Naive thymus-derived CD4-positive, alpha-beta T cell (primary cell): ENCODE measurements at regions not wholly inside any gene's neighbourhood (a gene's known extent, or its start where the extent isn't known, plus 50 kb on each side); places are given as distances from the start of the nearest gene placed in this dataset.
"Not testable (repeated sequence)": the region's sequence is repeated elsewhere in the genome, so short reads cannot be mapped to it uniquely, and the experiment has no call there.

ENCODE experiments used
- ATAC-seq: fragments of 150-1000 bp; cut with Tn5 transposase; 2 replicates; pipeline ENCODE4 v1.10.0; 2021; ENCODE audit warnings: mild to moderate bottlenecking, moderate library complexity
- CTCF ChIA-PET: fragments of 350-600 bp; sonication (Branson Sonifier 250); formaldehyde crosslinking; loops from one replicate; lab custom pipeline; 2021; ENCODE audit warnings: antibody characterized with exemption; lab: Charles Lee
- POLR2A ChIA-PET: fragments of 350-600 bp; sonication (Branson Sonifier 250); formaldehyde crosslinking; loops from one replicate; lab custom pipeline; 2021; ENCODE audit warnings: antibody characterized with exemption, inconsistent platforms; lab: Charles Lee
- DNase-seq, 9 donors: peaks; one replicate each; pipeline versions ENCODE4 v3.0.0 to v3.0.0-alpha.2; 2020 to 2022; ENCODE audit warnings: mixed read lengths in 1 of 9
- H3K27ac ChIP-seq: one replicate; pipeline ENCODE4 v1.7.0; 2013; ENCODE audit warnings: mild to moderate bottlenecking, low read depth, low read length, moderate library complexity
- H3K27me3 ChIP-seq, 2 donors: one replicate each; pipeline ENCODE4 v1.7.0; 2013; ENCODE audit warnings: low read length in 2 of 2, mild to moderate bottlenecking in 2 of 2, moderate library complexity in 2 of 2; ENCODE audit not compliant: control insufficient read depth in 2 of 2, insufficient read depth in 2 of 2
- H3K36me3 ChIP-seq, 3 experiments: 1 replicate in 2 of 3; 2 replicates in 1 of 3; pipeline ENCODE4 v1.7.0; 2013; ENCODE audit warnings: low read length in 3 of 3, mild to moderate bottlenecking in 3 of 3, moderate library complexity in 1 of 3; ENCODE audit not compliant: insufficient read depth in 3 of 3, control insufficient read depth in 2 of 3
- H3K4me1 ChIP-seq, 2 donors: one replicate each; pipeline ENCODE4 v1.7.0; 2013; ENCODE audit warnings: low read length in 2 of 2, mild to moderate bottlenecking in 2 of 2, moderate library complexity in 1 of 2; ENCODE audit not compliant: control insufficient read depth in 2 of 2, insufficient read depth in 2 of 2
- H3K4me3 ChIP-seq: 2 replicates; pipeline ENCODE4 v1.7.0; 2013; ENCODE audit warnings: mild to moderate bottlenecking, low read length
- H3K9me3 ChIP-seq, 3 experiments: 1 replicate in 2 of 3; 2 replicates in 1 of 3; pipeline ENCODE4 v1.7.0; 2013; ENCODE audit warnings: low read length in 3 of 3; ENCODE audit not compliant: control insufficient read depth in 2 of 3
- H3K27ac Mint-ChIP-seq, 9 donors: one replicate each; pipeline ENCODE4 v1.8.0; 2020 to 2022; ENCODE audit warnings: mixed read lengths in 9 of 9, mild to moderate bottlenecking in 8 of 9, moderate library complexity in 5 of 9, inconsistent platforms in 2 of 9
- H3K27me3 Mint-ChIP-seq, 5 donors: one replicate each; pipeline ENCODE4 v1.8.0; 2021 to 2022; ENCODE audit warnings: mixed read lengths in 5 of 5, mild to moderate bottlenecking in 1 of 5
- H3K36me3 Mint-ChIP-seq, 5 donors: one replicate each; pipeline ENCODE4 v1.8.0; 2020 to 2022; ENCODE audit warnings: mixed read lengths in 5 of 5, mild to moderate bottlenecking in 3 of 5, inconsistent platforms in 1 of 5
- H3K4me1 Mint-ChIP-seq, 7 donors: one replicate each; pipeline ENCODE4 v1.8.0; 2020 to 2022; ENCODE audit warnings: mixed read lengths in 7 of 7, mild to moderate bottlenecking in 3 of 7, inconsistent platforms in 1 of 7
- H3K4me3 Mint-ChIP-seq, 10 donors: one replicate each; pipeline ENCODE4 v1.8.0; 2020 to 2022; ENCODE audit warnings: mild to moderate bottlenecking in 10 of 10, mixed read lengths in 10 of 10, moderate library complexity in 6 of 10, inconsistent platforms in 2 of 10
- H3K9me3 Mint-ChIP-seq, 11 donors: one replicate each; pipeline ENCODE4 v1.8.0; 2020 to 2022; ENCODE audit warnings: mixed read lengths in 11 of 11, mild to moderate bottlenecking in 4 of 11, inconsistent platforms in 1 of 11, moderate library complexity in 1 of 11
- intact Hi-C, 2 donors: fragments of 100-400 bp; cut with micrococcal nuclease; formaldehyde crosslinking; loops; one replicate each; pipeline ENCODE4 v1.15.1; 2023

GRCh38 chr11:67910803-67911202, 93.1 kb downstream of the UNC93B1 start:
- POLR2A ChIA-PET, H3K4me1 ChIP-seq, DNase-seq, H3K4me3 Mint-ChIP-seq, H3K27ac Mint-ChIP-seq, CTCF ChIA-PET, ATAC-seq, H3K9me3 ChIP-seq, H3K4me1 Mint-ChIP-seq, H3K27ac ChIP-seq, H3K27me3 ChIP-seq, H3K27me3 Mint-ChIP-seq, H3K36me3 Mint-ChIP-seq, intact Hi-C loops, H3K36me3 ChIP-seq, H3K4me3 ChIP-seq: not testable (repeated sequence)
- peaks cover 3 to 31% (median 8%) of the 10 kb centered on the region in 11 donors for H3K9me3 Mint-ChIP-seq

- H3K36me3 Mint-ChIP-seq, intact Hi-C loops, H3K4me1 Mint-ChIP-seq, H3K4me3 Mint-ChIP-seq, H3K27me3 ChIP-seq, H3K4me3 ChIP-seq, H3K27ac ChIP-seq, H3K36me3 ChIP-seq, H3K9me3 ChIP-seq, ATAC-seq, POLR2A ChIA-PET, H3K27me3 Mint-ChIP-seq, CTCF ChIA-PET, DNase-seq, H3K4me1 ChIP-seq, H3K27ac Mint-ChIP-seq: not testable (repeated sequence)
- H3K9me3 Mint-ChIP-seq = peaks cover 0 to 17% (median under 1%) of the 10 kb centered on the region in 11 donors
Measured at GRCh38 chr11:67906969-67907368, 96.9 kb downstream of the UNC93B1 start.

- H3K27me3 ChIP-seq, H3K36me3 ChIP-seq, H3K4me3 ChIP-seq, ATAC-seq, H3K27me3 Mint-ChIP-seq, H3K9me3 Mint-ChIP-seq, H3K27ac ChIP-seq, H3K36me3 Mint-ChIP-seq, POLR2A ChIA-PET, DNase-seq, H3K4me3 Mint-ChIP-seq, H3K27ac Mint-ChIP-seq, H3K4me1 Mint-ChIP-seq, intact Hi-C loops, CTCF ChIA-PET, H3K9me3 ChIP-seq, H3K4me1 ChIP-seq: not testable (repeated sequence)
Measured at GRCh38 chr11:67899462-67899861, 104.4 kb downstream of the UNC93B1 start.

- DNase-seq, H3K4me3 Mint-ChIP-seq: not testable (repeated sequence)
- H3K36me3 Mint-ChIP-seq = peaks cover 3 to 24% (median 10%) of the 10 kb centered on the region in 5 donors
Measured at GRCh38 chr11:67893487-67893886, 110.4 kb downstream of the UNC93B1 start.

GRCh38 chr11:67889646-67890045, 114.3 kb downstream of the UNC93B1 start:
- CTCF ChIA-PET, intact Hi-C loops: not testable (repeated sequence)
- peaks cover 0 to 20% (median 4%) of the 10 kb centered on the region in 11 donors for H3K9me3 Mint-ChIP-seq

More at GRCh38 chr11:67893487-67893886, 110.4 kb downstream of the UNC93B1 start:
- H3K9me3 ChIP-seq, H3K27me3 Mint-ChIP-seq, intact Hi-C loops, H3K27ac Mint-ChIP-seq, CTCF ChIA-PET, H3K27ac ChIP-seq, H3K27me3 ChIP-seq, POLR2A ChIA-PET, ATAC-seq, H3K4me1 ChIP-seq, H3K36me3 ChIP-seq, H3K4me3 ChIP-seq: not testable (repeated sequence)
- peaks cover 0 to 20% (median 5%) of the 10 kb centered on the region in 11 donors for H3K9me3 Mint-ChIP-seq
- peaks cover 0 to 10% (median 1%) of the 10 kb centered on the region in 7 donors for H3K4me1 Mint-ChIP-seq

GRCh38 chr11:67888056-67888455, 115.8 kb downstream of the UNC93B1 start:
- DNase-seq, CTCF ChIA-PET, H3K27ac ChIP-seq, H3K4me3 ChIP-seq, POLR2A ChIA-PET, H3K36me3 ChIP-seq, ATAC-seq, H3K27me3 ChIP-seq, intact Hi-C loops, H3K9me3 Mint-ChIP-seq, H3K9me3 ChIP-seq, H3K4me1 ChIP-seq: not testable (repeated sequence)
- Mint-ChIP-seq H3K27ac (peak overlapping the region in 5 of 9 donors; percentile 30 to 83 (median 63)), H3K4me1 (peaks cover 8 to 58% (median 30%) of the 10 kb centered on the region in 7 donors), H3K4me3 (peak overlapping the region in 4 of 10 donors; percentile 23 to 92 (median 49)), H3K27me3 (peaks cover 0 to 13% (median 0%) of the 10 kb centered on the region in 5 donors), H3K36me3 (peaks cover 0 to 19% (median 4%) of the 10 kb centered on the region in 5 donors)

More at GRCh38 chr11:67889646-67890045, 114.3 kb downstream of the UNC93B1 start:
- H3K4me3 Mint-ChIP-seq, H3K4me1 ChIP-seq, H3K36me3 ChIP-seq, H3K4me3 ChIP-seq, H3K27ac ChIP-seq, ATAC-seq, DNase-seq, H3K27me3 Mint-ChIP-seq, H3K27me3 ChIP-seq, POLR2A ChIA-PET, H3K9me3 ChIP-seq: not testable (repeated sequence)
- Mint-ChIP-seq H3K4me1 (peaks cover 0 to 42% (median 14%) of the 10 kb centered on the region in 7 donors), H3K27ac (peak overlapping the region in 3 of 9 donors; percentile 7 to 33 (median 25)), H3K36me3 (peaks cover 3 to 27% (median 8%) of the 10 kb centered on the region in 5 donors)

GRCh38 chr11:67886672-67887071, 117.2 kb downstream of the UNC93B1 start:
- H3K4me1 Mint-ChIP-seq = peaks cover 9 to 60% (median 33%) of the 10 kb centered on the region in 7 donors
- ATAC-seq, H3K9me3 ChIP-seq, H3K9me3 Mint-ChIP-seq, CTCF ChIA-PET, H3K4me3 ChIP-seq, H3K27ac ChIP-seq, H3K4me1 ChIP-seq, DNase-seq, H3K36me3 ChIP-seq, H3K27me3 ChIP-seq, intact Hi-C loops, POLR2A ChIA-PET: not testable (repeated sequence)
- peaks cover 0 to 12% (median 4%) of the 10 kb centered on the region in 5 donors for H3K36me3 Mint-ChIP-seq
- peak overlapping the region in 8 of 10 donors; percentile 14 to 92 (median 55) for H3K4me3 Mint-ChIP-seq
- H3K27ac Mint-ChIP-seq = peak overlapping the region in 8 of 9 donors; percentile 51 to 88 (median 69)
- peaks cover 0 to 13% (median 0%) of the 10 kb centered on the region in 5 donors for H3K27me3 Mint-ChIP-seq
